Mesenchymal stem cell (in vitro differentiated cells and primary cell): ENCODE measurements at regions not wholly inside any gene's neighbourhood (a gene's known extent, or its start where the extent isn't known, plus 50 kb on each side); places are given as distances from the start of the nearest gene placed in this dataset.

Experiments
- DNase-seq: peaks from one replicate; pipeline ENCODE4 v3.0.0-alpha.2; 2013
- H2AFZ ChIP-seq: one replicate; pipeline ENCODE4 v1.6.1; 2013; ENCODE audit warnings: low read depth, mild to moderate bottlenecking, control low read depth, inconsistent platforms, low read length, moderate library complexity
- H2AK5ac ChIP-seq: 2 replicates; pipeline ENCODE4 v1.6.1; 2013; ENCODE audit warnings: low read length, moderate library complexity, mild to moderate bottlenecking, inconsistent platforms; ENCODE audit not compliant: severe bottlenecking
- H2BK120ac ChIP-seq: one replicate; pipeline ENCODE4 v1.6.1; 2013; ENCODE audit warnings: low read depth, mild to moderate bottlenecking, inconsistent platforms, low read length, moderate library complexity
- H2BK12ac ChIP-seq, 2 experiments: one replicate each; pipeline ENCODE4 v1.6.1; 2013; ENCODE audit warnings: inconsistent platforms in 2 of 2, low read length in 2 of 2, mild to moderate bottlenecking in 2 of 2, moderate library complexity in 2 of 2, control low read depth in 1 of 2
- H2BK15ac ChIP-seq: one replicate; pipeline ENCODE4 v1.6.1; 2013; ENCODE audit warnings: mild to moderate bottlenecking, low read depth, inconsistent platforms; ENCODE audit not compliant: poor library complexity, severe bottlenecking
- H2BK5ac ChIP-seq: 2 replicates; pipeline ENCODE4 v1.6.1; 2013; ENCODE audit warnings: low read depth, mild to moderate bottlenecking, low read length, control low read depth, inconsistent platforms; ENCODE audit not compliant: poor library complexity, severe bottlenecking
- H3K14ac ChIP-seq, 2 experiments: one replicate each; pipeline ENCODE4 v1.6.1; 2013; ENCODE audit warnings: inconsistent platforms in 2 of 2, low read length in 2 of 2, control low read depth in 1 of 2, mild to moderate bottlenecking in 1 of 2, moderate library complexity in 1 of 2
- H3K18ac ChIP-seq, 2 experiments: one replicate each; pipeline ENCODE4 v1.6.1; 2013; ENCODE audit warnings: inconsistent platforms in 2 of 2, low read length in 2 of 2, control low read depth in 1 of 2, low read depth in 1 of 2, mild to moderate bottlenecking in 1 of 2
- H3K23ac ChIP-seq, 2 experiments: one replicate each; pipeline ENCODE4 v1.6.1; 2013; ENCODE audit warnings: inconsistent platforms in 2 of 2, low read length in 2 of 2, mild to moderate bottlenecking in 2 of 2, moderate library complexity in 2 of 2, control low read depth in 1 of 2
- H3K27ac ChIP-seq: 2 replicates; pipeline ENCODE4 v1.5.1; 2013; ENCODE audit warnings: mild to moderate bottlenecking, moderate library complexity, low read length, control low read depth, inconsistent platforms; ENCODE audit not compliant: poor library complexity, severe bottlenecking
- H3K27me3 ChIP-seq, 2 experiments: 2 replicates each; pipeline versions ENCODE4 v1.6.1 to v1.7.0; 2013; ENCODE audit warnings: low read length in 2 of 2, mild to moderate bottlenecking in 2 of 2, moderate library complexity in 2 of 2, control low read depth in 1 of 2, inconsistent platforms in 1 of 2; ENCODE audit not compliant: control insufficient read depth in 1 of 2, insufficient read depth in 1 of 2
- H3K36me3 ChIP-seq, 2 experiments: 2 replicates each; pipeline versions ENCODE4 v1.6.1 to v1.7.0; 2013; ENCODE audit warnings: low read length in 2 of 2, control low read depth in 1 of 2, inconsistent platforms in 1 of 2, low read depth in 1 of 2, mild to moderate bottlenecking in 1 of 2; ENCODE audit not compliant: insufficient read depth in 2 of 2, control insufficient read depth in 1 of 2
- H3K4ac ChIP-seq, 2 experiments: one replicate each; pipeline ENCODE4 v1.6.1; 2013; ENCODE audit warnings: inconsistent platforms in 2 of 2, low read length in 2 of 2, mild to moderate bottlenecking in 2 of 2, moderate library complexity in 2 of 2, control low read depth in 1 of 2, low read depth in 1 of 2
- H3K4me1 ChIP-seq: 2 replicates; pipeline ENCODE4 v1.6.1; 2013; ENCODE audit warnings: low read depth, low read length, control low read depth; ENCODE audit not compliant: control insufficient read depth, insufficient read depth
- H3K4me2 ChIP-seq: 2 replicates; pipeline ENCODE4 v1.6.1; 2013; ENCODE audit warnings: low read length, mild to moderate bottlenecking, inconsistent platforms; ENCODE audit not compliant: poor library complexity, severe bottlenecking
- H3K4me3 ChIP-seq, 2 experiments: 2 replicates each; pipeline versions ENCODE4 v1.5.1 to v1.7.0; 2013; ENCODE audit warnings: low read length in 2 of 2, mild to moderate bottlenecking in 2 of 2, control low read depth in 1 of 2, low read depth in 1 of 2; ENCODE audit not compliant: insufficient read depth in 1 of 2
- H3K79me1 ChIP-seq: replicated peaks from 2 replicates; pipeline ENCODE4 v1.6.1; 2013; ENCODE audit warnings: mild to moderate bottlenecking, control low read depth, low read length, inconsistent platforms; ENCODE audit not compliant: poor library complexity, severe bottlenecking
- H3K9ac ChIP-seq: 2 replicates; pipeline ENCODE4 v1.7.0; 2013; ENCODE audit warnings: mild to moderate bottlenecking, low read length, moderate library complexity
- H3K9me3 ChIP-seq: 2 replicates; pipeline ENCODE4 v1.7.0; 2013; ENCODE audit warnings: mild to moderate bottlenecking, low read length; ENCODE audit not compliant: control insufficient read depth
- H4K8ac ChIP-seq: one replicate; pipeline ENCODE4 v1.6.1; 2013; ENCODE audit warnings: inconsistent platforms, mild to moderate bottlenecking, low read length, moderate library complexity
- H4K91ac ChIP-seq: one replicate; pipeline ENCODE4 v1.6.1; 2013; ENCODE audit warnings: mild to moderate bottlenecking, low read length, inconsistent platforms
- WGBS: methylation state at CpG from one replicate; pipeline ENCODE4 v1.1.7; 2013; ENCODE audit warnings: mixed read lengths; 5-methylcytosine and 5-hydroxymethylcytosine counted together

- Histone ChIP-seq H3K14ac (no peak overlapping the region), H3K27me3 (no peaks in the 10 kb centered on the region), H2AFZ (no peak overlapping the region), H2BK120ac (no peak overlapping the region), H2BK15ac (no peak overlapping the region), H3K9ac (no peak overlapping the region), H3K4me3 (no peak overlapping the region), H3K4ac (no peak overlapping the region), H3K23ac (no peak overlapping the region), H3K27ac (no peak overlapping the region), H2BK5ac (no peak overlapping the region), H2BK12ac (no peak overlapping the region), H3K9me3 (no peaks in the 10 kb centered on the region), H3K18ac (no peak overlapping the region), H3K79me1 (no peaks in the 10 kb centered on the region), H3K4me1 (no peaks in the 10 kb centered on the region), H4K91ac (no peak overlapping the region), H3K4me2 (no peak overlapping the region), H3K36me3 (no peaks in the 10 kb centered on the region), H4K8ac (no peak overlapping the region), H2AK5ac (no peak overlapping the region)
- DNase-seq = no peak
- 83% methylated on average over 3 of the region's 4 CpGs for WGBS
Measured at GRCh38 chr10:111199587-111199986, 122.8 kb downstream of the ADRA2A start.

DNA sequence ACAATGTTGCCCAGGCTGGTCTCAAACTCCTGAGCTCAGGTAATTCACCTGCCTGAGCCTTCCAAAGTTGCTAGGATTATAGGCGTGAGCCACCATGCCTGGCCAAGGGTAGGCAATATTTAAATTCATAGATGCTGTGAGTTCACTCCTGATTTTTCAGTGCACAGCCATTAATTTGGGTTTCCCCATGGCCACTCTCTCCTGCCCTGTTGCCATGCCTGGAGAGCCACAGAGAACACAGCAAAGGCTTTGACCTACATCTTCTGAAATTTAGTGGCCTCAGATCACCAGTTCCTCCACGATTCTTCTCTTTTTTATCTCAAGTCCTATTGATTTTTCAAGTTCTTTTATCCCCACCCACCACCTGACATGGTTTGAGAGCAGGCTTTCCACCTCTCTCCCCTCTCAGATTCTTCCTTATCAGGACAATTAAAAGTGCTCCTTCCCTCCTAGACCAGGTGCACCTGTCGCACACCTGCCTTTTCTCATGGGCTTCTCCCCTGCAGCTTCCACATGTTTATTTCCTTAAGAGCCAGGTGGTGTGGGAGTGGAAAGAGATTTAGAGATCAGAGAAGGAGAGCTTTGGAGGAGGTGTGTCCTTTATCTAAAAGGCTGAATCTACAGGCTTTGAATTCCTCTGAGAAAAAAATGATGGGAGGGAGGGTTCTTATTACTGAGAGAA is 123.8 kb downstream of the ADRA2A start:
- H4K91ac ChIP-seq = no peak overlapping the region
- no peaks in the 10 kb centered on the region for H3K4me1 ChIP-seq
- H2BK120ac ChIP-seq = no peak overlapping the region
- no peak overlapping the region for H2AFZ ChIP-seq
- 72% methylated on average over 2 of the region's 3 CpGs for WGBS
- H3K14ac ChIP-seq = no peak overlapping the region
- no peak overlapping the region for H4K8ac ChIP-seq
- H3K18ac ChIP-seq = no peak overlapping the region
- H3K4me2 ChIP-seq = no peak overlapping the region
- no peak overlapping the region for H2AK5ac ChIP-seq
- H2BK5ac ChIP-seq = no peak overlapping the region
- no peak overlapping the region for H2BK12ac ChIP-seq
- no peak overlapping the region for H3K23ac ChIP-seq
- no peak for DNase-seq
- no peak overlapping the region for H3K4me3 ChIP-seq
- no peak overlapping the region for H2BK15ac ChIP-seq
- no peaks in the 10 kb centered on the region for H3K79me1 ChIP-seq
- H3K27me3 ChIP-seq = peaks cover 0 to 2% of the 10 kb centered on the region in 2 experiments
- no peak overlapping the region for H3K9ac ChIP-seq
- H3K27ac ChIP-seq = no peak overlapping the region
- no peaks in the 10 kb centered on the region for H3K9me3 ChIP-seq
- no peak overlapping the region for H3K4ac ChIP-seq
- H3K36me3 ChIP-seq = no peaks in the 10 kb centered on the region

DNA sequence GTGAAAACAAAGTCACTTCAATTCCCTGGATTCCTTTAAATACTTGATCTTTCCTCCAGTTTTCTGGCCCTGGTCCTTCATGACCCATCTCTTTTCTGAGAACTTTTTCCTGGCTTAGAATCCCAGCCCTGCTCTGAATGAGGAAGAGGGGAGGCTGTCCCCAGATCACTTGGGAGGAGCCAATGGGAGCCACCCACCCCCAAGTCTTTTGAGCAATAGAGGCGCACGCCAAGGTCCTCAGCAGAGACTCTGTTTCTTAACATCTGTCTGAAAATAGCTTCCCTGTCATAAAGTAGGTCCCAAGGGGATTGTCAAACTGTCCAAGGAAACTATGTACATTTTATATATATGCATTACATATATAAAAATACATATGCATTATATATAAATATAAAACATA is 126.8 kb downstream of the ADRA2A start:
- H3K36me3 ChIP-seq = no peaks in the 10 kb centered on the region
- no CpG with 5 or more reads among the region's 2 CpGs for WGBS

DNA sequence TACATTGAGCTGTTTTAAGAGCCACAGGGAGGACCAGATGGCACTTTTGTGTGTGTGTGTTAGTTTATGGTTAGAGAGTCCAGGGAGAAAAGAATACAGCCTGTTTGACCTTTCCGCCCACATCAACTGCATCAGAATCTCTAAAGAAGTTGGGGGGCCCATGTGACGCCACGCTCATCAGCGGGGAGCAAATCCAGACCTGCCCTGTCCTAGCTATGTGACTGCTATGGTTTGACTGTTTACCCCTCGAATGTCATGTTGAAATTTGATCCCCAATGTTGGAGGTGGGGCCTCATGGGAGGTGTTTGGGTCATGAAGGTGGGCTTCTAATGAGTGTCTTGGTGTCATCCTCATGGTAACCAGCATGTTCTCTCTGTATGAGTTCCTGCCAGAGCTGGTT is 128.0 kb downstream of the ADRA2A start:
- H3K4me2 ChIP-seq = no peak overlapping the region
- H3K27me3 ChIP-seq = peaks cover 0 to 20% of the 10 kb centered on the region in 2 experiments
- no peak overlapping the region for H3K9ac ChIP-seq
- H3K4me1 ChIP-seq = no peaks in the 10 kb centered on the region
- H2AFZ ChIP-seq = no peak overlapping the region
- no peak overlapping the region for H3K4me3 ChIP-seq
- H3K9me3 ChIP-seq = no peaks in the 10 kb centered on the region
- no peak overlapping the region for H3K18ac ChIP-seq
- H4K8ac ChIP-seq = no peak overlapping the region
- no peak overlapping the region for H4K91ac ChIP-seq
- no peak overlapping the region for H2BK15ac ChIP-seq
- no peak overlapping the region for H3K14ac ChIP-seq
- H3K79me1 ChIP-seq = no peaks in the 10 kb centered on the region
- H2BK12ac ChIP-seq = no peak overlapping the region
- no peak overlapping the region for H3K23ac ChIP-seq
- H2BK5ac ChIP-seq = no peak overlapping the region
- H3K4ac ChIP-seq = no peak overlapping the region
- no peak overlapping the region for H2BK120ac ChIP-seq
- H3K36me3 ChIP-seq = no peaks in the 10 kb centered on the region
- H2AK5ac ChIP-seq = no peak overlapping the region
- WGBS = 62% methylated on average over 5 of the region's 5 CpGs
- no peak for DNase-seq
- H3K27ac ChIP-seq = no peak overlapping the region

More for the DNA sequence above, 126.8 kb downstream of the ADRA2A start:
- Histone ChIP-seq H3K4me3 (no peak overlapping the region), H3K4ac (no peak overlapping the region), H4K8ac (no peak overlapping the region), H3K14ac (no peak overlapping the region), H3K27me3 (peaks cover 0 to 15% of the 10 kb centered on the region in 2 experiments), H2AK5ac (no peak overlapping the region), H3K79me1 (no peaks in the 10 kb centered on the region), H3K9ac (no peak overlapping the region), H2BK15ac (no peak overlapping the region), H3K23ac (no peak overlapping the region), H3K4me1 (no peaks in the 10 kb centered on the region), H4K91ac (no peak overlapping the region), H2BK12ac (no peak overlapping the region), H2BK5ac (no peak overlapping the region), H2BK120ac (no peak overlapping the region), H3K9me3 (no peaks in the 10 kb centered on the region), H3K18ac (no peak overlapping the region), H3K4me2 (no peak overlapping the region), H3K27ac (no peak overlapping the region), H2AFZ (no peak overlapping the region)
- no peak for DNase-seq
